ENCODE measurements at regions not wholly inside any gene's neighbourhood (a gene's known extent, or its start where the extent isn't known, plus 50 kb on each side); places are given as distances from the start of the nearest gene placed in this dataset.

DNA sequence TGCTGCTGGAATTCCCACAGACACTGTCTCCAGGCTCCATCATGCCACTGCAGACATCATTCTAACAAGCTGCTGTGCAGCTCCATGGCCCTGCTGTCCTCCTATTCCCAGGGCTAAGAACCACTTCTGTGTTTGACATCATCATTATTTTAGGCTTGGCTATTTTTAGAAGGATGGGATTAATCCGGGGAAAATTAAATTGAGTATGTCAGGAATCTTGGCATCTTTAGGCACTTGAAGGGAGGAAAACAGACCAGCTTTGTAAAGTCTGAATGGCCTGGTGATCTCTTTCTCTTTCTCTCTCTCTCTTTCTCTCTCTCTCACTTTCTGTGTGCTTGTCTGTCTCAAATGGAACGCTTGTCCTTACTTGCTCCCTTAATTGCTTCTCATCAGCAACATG is 568.3 kb upstream of the FLRT2 start:
- TF ChIP-seq POLR2A (IDR thresholded peaks at IDR 0.05): no peak
- TF ChIP-seq, protein P1, sequence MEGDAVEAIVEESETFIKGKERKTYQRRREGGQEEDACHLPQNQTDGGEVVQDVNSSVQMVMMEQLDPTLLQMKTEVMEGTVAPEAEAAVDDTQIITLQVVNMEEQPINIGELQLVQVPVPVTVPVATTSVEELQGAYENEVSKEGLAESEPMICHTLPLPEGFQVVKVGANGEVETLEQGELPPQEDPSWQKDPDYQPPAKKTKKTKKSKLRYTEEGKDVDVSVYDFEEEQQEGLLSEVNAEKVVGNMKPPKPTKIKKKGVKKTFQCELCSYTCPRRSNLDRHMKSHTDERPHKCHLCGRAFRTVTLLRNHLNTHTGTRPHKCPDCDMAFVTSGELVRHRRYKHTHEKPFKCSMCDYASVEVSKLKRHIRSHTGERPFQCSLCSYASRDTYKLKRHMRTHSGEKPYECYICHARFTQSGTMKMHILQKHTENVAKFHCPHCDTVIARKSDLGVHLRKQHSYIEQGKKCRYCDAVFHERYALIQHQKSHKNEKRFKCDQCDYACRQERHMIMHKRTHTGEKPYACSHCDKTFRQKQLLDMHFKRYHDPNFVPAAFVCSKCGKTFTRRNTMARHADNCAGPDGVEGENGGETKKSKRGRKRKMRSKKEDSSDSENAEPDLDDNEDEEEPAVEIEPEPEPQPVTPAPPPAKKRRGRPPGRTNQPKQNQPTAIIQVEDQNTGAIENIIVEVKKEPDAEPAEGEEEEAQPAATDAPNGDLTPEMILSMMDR (IDR thresholded peaks at IDR 0.05): no peak
